GM21737 (cell line): ENCODE measurements at regions not wholly inside any gene's neighbourhood (a gene's known extent, or its start where the extent isn't known, plus 50 kb on each side); places are given as distances from the start of the nearest gene placed in this dataset.
"Not testable (repeated sequence)": the region's sequence is repeated elsewhere in the genome, so short reads cannot be mapped to it uniquely, and the experiment has no call there.

ENCODE experiments used
- ATAC-seq: cut with Tn5 transposase; IDR thresholded peaks from one replicate; pipeline ENCODE4 v1.9.1; 2021; ENCODE audit warnings: mild to moderate bottlenecking, moderate library complexity; ENCODE audit not compliant: unreplicated experiment

DNA sequence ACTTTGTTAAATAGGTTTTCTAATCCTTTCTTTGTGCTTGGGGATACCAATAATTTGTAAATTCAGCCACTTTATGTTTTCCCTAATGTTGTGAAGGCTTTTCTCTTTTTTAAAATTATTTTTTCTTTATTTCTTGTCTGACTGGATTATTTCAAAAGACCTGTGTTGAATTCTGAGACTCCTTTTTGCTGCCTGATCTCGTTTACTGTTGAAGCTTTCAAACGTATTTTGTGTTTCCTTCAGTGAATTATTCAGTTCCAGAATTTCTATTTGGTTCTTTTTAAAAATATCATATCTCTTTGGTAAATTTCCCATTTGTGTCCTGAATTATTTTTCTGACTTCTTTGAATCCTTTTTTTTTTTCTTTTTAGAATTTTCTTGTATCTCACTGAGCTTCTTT, 241.6 kb downstream of the LRIG3 start:
- ATAC-seq = no peak

DNA sequence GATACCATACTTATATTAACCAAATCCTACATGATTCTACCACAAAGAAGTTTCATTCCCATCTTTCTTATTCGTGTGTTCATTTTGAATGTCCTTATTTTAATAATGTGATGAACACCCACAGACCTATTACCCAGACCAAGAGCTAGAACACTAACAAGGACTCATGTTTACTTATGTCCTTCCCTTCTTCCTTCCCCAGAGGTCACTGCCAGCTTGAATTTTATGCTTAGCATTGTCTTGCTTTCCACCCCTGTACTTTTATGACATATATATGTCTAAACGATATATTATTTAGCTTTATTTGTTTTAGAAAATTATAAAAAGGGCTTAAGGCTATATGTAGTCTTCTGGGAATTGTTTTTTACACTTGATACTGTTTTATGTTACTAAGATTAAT, 238.6 kb downstream of the LRIG3 start:
- ATAC-seq = no peak

DNA sequence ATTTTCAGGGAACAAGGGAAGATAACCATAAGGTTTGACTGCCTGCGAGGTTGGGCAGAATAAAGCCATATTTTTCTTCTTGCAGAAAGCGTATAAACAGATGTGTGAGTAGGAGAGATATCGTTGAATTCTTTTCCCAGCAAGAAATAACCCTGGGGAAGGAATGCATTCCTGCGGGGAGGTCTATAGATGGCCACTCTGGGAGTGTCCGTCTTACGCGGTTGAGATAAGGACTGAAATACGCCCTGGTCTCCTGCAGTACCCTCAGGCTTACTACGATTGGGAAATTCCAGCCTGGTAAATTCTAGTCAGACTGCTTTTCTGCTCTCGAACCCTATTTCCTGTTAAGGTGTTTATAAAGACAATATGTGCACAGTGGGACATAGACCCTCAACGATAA, 225.0 kb downstream of the LRIG3 start:
- ATAC-seq = no peak

DNA sequence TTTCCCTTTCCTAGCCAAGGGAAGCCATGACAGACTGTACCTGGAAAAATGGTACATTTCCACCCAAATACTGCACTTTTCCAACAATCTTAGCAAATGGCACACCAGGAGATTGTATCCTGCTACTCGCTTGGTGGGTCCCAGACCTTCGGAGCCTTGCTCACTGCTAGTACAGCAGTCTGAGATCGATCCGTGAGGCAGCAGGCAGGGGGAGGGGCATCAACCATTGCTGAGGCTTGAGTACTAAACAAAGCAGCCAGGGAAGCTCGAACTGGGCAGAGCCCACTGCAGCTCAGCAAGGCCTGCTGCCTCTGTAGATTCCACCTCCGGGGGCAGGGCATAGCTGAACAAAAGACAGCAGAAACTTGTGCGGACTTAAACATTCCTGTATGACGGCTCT, 218.8 kb downstream of the LRIG3 start:
- ATAC-seq = no peak

DNA sequence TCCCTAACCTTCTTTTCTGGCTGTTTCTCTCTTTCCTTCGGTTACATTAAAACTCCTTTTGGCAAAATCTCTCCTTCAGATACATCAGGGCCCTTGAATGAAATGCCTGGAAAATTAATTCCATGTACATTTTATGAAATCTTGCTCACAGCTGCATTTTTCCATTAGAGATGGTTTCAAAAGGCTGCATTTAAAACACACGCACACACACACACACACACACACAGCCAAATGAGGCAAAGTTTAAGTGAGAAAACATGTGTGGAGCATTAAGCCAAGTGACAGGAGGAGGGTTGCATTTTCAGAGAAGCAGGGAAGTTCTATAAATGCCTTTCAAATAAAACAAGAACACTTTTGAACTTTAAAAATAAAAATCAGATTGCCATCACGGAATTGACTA, 216.4 kb downstream of the LRIG3 start:
- ATAC-seq = no peak

DNA sequence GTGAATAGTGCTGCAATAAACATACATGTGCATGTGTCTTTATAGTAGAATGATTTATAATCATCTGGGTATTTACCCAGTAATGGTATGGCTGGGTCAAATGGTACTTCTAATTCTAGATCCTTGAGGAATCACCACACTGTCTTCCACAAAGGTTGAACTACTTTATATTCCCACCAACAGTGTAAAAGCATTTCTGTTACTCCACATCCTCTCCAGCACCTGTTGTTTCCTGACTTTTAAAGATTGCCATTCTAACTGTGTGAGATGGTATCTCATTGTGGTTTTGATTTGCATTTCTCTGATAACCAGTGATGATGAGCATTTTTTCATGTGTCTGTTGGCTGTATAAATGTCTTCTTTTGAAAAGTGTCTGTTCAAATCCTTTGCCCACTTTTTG, 215.5 kb downstream of the LRIG3 start:
- not testable (repeated sequence) for ATAC-seq

DNA sequence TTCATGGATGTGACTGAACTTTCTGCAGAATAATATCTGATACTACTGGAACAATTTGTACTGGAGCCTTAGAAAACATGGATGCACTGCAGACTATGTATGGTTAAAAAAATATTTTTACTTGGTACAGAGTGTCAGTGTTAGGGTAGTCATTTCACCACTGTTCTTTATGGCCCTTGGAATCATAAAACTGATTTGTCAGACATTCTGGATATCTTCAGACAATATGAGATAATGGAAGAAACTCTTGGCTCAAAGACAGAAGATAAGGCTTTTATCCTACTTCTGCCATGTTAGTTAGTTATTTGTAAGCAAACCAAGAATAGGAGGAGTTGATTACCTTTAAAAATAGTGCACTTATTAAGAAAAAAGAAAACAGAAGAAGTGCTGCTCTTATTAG, 209.4 kb downstream of the LRIG3 start:
- ATAC-seq = no peak

DNA sequence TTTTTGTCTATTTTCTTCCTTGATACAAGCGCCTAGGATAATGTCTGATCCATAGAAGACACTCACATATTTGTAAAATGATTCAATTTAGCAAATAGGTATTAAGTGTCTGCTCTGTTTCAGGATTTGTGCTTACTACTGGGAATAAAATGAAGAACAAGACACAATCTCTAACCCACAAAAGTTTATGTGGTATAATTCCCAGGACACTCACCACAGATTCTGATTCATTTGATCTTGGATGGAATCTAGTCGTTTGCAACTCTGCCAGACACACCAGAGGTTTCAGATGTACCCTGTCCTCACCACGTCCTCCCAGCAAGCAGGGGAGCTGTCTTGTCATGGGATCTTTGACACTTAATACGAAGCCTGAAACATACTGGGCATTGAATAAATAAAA, 208.3 kb downstream of the LRIG3 start:
- no peak for ATAC-seq

DNA sequence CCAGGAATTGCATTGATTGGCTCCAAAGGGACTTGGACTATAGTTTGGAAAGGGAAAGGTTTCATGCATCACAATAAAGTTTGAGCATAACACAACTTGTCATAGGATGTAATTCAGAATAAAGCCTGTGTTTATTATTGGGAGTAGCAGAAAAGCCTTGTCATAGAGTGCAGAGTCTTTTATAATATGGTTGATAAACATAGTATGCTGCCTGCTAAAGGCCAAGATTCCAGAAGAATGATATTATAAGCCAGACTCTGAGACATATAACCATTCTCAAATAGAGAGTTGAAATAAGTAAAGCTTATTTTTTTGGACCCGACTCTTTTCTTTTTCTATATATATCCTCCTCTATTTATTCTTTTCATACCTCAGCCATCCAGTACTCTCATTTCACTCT, 207.3 kb downstream of the LRIG3 start:
- ATAC-seq = no peak

DNA sequence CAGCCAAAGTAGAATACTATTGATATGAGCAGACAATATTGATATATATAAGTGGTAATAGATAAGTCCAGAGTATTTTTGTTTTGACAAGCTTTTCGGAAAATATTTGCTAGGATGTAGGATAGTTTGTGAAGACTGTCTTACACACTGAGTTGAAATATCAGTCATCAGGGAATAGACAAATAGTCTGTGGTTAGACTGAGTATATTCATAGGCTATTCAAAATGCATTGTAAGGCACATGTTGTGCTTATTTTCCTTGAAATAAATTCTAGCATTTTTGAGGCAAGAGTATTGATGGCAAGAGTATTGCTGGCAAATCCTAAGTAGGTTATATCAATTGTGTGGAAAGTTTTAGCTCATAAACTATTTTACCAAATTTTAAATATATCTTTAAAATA, 201.1 kb downstream of the LRIG3 start:
- no peak for ATAC-seq

DNA sequence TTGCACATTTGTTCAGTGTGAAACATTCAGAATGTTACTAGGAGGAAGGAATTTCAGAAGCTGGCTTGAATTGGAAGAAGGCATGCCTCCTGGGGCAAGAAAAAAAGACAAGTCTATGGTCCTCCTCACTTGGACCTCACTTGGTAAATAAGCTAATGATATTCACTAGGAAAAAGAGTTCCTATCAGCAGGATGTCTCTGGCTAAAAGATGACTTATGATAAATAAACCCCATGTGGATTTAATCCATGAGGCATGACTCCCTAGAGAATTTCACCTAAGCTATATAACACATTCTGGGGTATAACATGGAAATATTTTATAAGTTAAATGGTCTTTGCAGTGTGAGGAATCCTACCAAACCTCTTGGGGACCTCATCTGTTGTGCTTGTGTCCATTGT, 199.9 kb downstream of the LRIG3 start:
- no peak for ATAC-seq

DNA sequence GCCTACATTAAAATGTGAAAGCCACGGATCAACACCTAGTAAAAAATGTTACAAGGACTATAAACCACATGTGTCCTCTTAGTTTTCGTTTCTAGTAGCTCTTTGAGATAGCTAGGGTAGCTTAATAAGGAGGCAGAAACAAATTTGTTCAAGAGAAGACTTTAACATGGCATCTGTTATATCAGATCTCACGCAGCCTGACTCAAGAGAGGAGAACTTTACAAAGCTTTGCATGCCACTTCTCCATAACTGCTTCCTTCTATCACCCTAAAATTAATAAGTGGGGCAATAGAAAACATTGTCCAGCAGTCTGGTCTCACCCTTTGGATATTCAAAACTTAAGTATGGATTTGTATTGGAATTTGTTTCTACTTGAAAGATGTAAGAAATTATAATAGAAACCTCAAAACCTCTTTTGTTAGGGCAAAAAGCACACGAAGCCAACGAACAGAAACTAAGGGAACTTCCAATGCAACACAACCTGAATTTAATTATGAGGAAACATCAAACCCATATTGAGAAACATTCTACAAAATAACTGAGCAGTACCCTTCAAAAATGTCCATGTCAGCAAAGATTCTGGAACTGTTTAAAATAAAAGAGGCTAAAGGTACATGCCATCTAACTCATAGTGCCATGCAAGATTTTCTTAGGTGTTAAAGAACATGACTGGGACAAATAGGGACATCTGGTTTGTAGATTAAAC, 194.8 kb downstream of the LRIG3 start:
- ATAC-seq = no peak

DNA sequence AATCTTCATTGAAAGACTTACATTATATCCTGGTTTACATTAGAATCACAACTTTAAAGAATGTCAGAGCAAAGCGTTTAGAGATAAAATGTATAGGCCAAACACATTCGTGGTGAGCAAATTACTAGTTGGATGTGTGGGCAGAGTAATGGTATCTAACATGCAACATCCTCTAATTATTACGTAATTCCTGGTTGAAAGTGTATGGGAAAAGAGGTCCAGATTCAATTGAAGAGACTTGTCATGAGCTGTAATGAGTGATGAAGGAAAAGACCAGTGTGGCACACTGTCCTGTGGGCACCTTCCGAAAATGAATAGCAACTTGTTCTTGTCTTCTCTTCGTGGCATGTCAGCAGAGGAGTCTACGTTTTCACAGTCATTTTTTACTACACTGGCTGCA, 192.8 kb downstream of the LRIG3 start:
- no peak for ATAC-seq

DNA sequence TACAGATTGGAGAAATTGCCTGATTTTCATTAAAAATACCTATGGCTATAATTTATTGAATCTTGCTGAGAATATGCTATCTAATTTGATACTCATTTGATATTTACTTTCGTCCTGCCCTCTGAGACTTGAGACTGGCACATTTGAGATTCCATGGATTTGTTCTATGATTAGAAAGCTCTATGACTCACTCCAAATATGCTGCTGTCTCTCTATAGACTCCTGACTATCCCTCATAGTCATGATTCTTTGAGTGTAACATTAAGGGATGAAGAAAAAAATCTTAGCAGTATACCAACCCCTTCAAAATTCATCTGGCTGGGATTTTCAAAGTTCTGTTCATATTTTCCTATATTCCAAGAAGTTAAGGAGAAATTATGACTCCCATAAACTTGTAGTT, 191.9 kb downstream of the LRIG3 start:
- no peak for ATAC-seq

DNA sequence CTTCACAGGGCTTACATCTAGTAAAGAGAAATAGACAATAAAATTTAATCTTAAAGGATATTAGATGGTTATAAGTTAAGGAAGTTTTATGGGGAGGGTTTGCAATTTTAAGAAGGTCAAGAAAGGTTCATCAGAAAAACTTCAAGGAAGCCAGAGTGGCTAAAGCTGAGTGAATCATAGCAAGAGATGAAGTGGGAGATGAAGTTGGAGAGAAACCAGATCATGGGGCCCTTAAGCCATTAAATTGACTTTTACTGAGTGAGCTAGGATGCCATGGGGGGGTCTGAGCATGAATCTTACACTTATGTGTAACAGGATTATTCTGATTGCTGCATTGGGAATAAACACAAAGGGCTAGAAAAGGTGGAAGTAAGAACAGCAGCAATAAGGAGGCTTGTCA, 189.2 kb downstream of the LRIG3 start:
- ATAC-seq = no peak

DNA sequence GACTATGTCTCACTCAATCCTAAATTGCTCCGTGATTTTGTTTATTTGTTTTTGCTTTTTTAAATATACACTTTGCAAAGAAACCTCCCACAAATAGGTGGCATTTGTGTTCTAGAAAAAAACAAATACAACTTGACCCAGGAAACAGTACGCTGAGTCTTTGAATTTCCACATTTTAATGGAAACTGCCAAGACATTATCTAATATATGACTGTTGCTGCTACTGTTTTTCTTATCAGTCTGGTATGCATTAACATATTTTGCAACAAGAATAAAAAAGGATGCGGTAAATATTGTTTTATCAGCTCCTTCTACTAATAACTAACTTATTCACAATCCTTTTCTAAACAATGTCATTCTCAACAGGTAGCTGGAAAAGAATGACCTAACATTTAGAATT, 187.4 kb downstream of the LRIG3 start:
- ATAC-seq = no peak

DNA sequence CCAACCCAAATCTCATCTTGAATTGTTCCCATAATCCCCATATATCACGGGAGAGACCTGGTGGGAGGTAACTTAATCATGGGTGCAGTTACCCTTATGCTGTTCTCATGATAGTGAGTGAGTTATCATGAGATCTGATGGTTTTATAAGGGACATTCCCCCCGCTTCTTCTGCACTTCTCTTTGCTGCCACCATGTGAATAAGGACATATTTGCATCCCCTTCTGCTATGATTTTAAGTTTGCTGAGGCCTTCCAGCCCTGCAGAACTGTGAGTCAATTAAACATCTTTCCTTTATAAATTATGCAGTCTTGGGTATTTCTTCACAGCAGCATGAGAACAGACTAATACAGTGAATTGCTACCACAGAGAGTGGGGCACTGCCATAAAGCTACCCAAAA, 179.1 kb downstream of the LRIG3 start:
- ATAC-seq = no peak

DNA sequence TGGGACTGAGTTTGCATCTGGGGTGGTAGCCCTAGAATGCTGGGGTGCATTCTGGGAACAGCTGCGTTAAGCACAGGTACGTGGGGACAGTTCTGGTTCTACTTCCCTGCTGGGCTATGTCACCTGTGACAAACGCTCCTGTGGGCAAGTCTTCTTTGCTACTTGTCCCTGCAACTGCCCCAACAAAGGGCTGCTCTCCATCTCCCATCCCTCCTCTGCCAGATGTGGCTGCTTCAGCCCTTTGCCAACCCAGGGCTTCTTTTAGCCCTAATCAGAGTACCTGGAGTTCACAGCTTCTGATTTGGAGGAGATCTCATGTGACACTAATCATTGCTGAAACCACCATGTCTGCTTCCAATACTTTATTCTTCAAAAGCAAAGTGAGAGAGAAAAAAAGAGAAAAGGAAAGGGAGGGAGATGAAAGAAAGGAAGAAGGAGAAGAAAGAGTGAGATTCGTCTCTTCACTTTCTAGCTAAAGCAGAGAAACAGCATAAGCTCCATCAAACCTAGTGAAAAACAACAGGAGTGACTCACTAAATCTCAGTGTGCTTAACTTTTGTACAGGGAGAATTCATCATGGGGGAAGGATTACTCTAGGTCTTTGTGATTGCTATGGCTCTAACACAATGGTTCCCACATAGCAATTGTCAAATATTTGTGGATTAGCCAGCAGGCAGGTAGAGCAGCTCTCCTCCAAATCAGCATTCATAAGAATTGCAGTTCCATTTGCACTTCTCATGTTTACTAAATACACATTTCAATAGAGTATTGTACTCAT, 174.8 kb downstream of the LRIG3 start:
- no peak for ATAC-seq

DNA sequence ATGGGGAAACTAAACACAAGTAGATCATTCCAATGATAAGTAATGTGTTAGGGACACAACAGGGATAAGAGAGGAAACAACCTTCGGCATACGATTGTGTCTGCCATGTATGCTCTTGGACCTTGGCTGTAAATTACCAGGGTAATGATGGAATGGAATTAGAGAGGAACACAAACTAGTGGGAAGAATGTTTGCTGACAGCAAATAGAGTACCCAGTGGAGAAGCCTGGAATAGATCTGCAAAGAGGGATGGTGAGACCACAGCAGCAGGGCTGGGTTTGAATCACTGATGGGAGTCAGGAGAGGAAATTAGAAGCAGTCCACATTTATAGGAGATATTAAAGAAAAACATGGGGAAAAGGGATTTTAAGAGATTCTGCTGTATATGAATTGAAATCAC, 172.8 kb downstream of the LRIG3 start:
- ATAC-seq = no peak

DNA sequence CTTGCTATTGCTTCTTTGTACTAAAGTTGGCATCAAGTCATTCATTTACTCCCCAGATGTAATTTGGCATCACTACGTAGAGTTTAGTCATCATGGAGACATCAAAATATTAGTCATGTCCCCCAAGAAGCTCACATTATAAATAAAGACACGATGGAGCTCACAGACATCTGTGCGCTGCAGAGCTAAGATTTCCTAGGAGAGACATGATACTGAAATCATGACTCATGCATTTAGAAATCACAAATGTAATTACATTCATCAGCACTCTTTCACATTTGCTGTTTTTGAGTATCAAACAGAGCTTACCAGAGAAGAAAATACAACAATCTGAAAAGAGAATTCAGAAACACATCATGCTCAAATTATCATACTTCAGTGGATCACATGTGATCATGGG, 169.8 kb downstream of the LRIG3 start:
- no peak for ATAC-seq

DNA sequence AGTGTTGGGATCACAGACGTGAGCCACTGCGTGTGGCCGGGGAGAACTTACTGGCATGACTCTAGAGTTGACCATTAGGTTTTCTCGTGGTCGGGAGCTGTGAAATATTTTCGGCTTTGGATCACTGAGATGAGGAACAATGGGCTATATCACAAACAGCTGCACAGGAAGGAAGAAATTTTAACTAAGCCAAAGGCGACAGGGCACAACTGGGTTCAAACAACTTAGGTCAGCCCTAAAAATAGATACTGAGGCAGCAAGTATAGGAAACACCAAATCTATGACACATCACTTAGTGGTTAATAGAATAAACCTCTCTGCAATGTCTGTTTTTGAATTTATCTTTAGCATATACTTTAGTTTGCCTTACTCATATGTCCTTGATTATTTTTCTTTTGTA, 162.9 kb downstream of the LRIG3 start:
- ATAC-seq = no peak

DNA sequence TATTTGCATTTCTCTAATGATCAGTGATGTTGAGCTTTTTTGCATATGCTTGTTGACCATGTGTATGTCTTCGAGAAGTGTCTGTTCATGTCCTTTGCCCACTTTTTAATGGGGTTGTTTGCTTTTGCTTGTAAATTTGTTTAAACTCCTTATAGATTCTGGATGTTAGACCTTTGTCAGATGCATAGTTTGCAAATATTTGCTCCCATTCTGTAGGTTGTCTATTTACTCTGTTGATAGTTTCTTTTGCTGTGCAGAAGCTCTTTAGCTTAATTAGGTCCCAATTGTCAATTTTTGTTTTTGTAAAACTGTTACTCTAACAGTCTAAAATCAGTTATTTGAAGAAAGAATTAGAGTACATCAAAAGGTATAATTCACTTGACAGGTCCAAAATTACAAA, 160.6 kb downstream of the LRIG3 start:
- not testable (repeated sequence) for ATAC-seq

DNA sequence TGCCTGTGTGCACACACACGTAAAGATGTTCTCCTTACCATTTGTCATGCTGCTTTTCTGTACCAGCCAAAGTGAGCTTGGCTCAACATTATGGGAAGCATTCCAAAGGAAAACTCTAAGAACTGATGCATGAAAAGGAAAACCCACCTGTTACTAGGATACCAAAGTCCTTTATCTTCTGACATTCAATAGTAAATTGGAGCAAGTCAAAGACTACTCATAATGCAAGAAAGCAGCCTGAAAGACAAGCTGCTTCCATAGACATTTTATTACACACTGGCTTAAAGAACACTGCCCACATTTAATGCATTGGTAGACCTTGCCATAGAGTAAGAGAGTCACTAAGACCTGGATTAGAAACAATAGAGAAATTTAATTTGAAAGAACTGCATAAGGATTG, 159.0 kb downstream of the LRIG3 start:
- no peak for ATAC-seq
